ENCODE measurements at regions not wholly inside any gene's neighbourhood (a gene's known extent, or its start where the extent isn't known, plus 50 kb on each side); places are given as distances from the start of the nearest gene placed in this dataset.
A peak's percentile ranks its signal among the peaks of the same experiment; 100 is the strongest.

GRCh38 chr6:145212813-145213212 is 522.5 kb downstream of the EPM2A start:
- no peak for DNase-seq

GRCh38 chr6:145213614-145214013 is 521.7 kb downstream of the EPM2A start:
- DNase-seq, result no peak

- peak; percentile 31 for DNase-seq
These were observed 520.8 kb downstream of the EPM2A start for GRCh38 chr6:145214570-145214969.

- DNase-seq, result no peak
These were observed 510.9 kb downstream of the EPM2A start for GRCh38 chr6:145224450-145224849.

DNA sequence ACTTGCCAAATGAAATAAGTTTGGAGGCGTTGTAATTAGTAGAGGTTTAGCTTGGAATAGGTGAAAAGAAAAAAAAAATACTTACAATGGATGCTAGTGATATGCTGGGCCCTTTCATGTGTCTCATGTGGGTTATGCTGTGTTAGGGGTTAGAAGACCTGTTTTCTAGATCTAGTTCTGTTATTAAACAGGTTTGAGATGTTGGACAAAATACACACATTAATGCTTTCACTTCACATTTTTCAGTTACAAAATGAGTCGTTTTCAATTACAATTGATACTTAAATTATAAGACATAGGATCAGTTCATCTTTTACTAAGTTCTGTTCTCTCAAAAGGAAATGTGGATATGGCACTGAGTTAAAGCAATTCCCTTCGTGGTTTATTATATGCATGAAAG is 509.8 kb downstream of the EPM2A start:
- DNase-seq, result no peak

DNA sequence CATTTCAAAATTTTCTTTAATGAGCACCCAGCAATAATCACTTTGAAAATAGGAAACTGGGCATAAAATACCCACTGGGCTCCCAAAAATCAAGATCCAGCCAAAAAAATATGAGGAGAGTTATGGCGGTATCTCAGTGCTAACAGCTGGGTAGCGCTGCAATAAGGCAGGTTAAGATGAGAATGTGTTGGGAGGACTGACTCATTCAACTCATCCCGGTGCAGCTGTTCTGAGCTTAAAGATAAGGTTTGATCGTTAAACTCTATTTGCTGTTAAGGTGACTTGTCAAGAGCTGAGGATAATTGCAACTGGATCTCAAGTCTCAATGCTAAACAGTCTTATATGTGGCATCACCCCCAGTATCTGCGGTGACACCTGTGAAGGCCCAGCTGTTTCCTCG is 507.7 kb downstream of the EPM2A start:
- no peak for DNase-seq

GRCh38 chr6:145228962-145229582 is 506.2 kb downstream of the EPM2A start:
- DNase-seq, result no peak

DNA sequence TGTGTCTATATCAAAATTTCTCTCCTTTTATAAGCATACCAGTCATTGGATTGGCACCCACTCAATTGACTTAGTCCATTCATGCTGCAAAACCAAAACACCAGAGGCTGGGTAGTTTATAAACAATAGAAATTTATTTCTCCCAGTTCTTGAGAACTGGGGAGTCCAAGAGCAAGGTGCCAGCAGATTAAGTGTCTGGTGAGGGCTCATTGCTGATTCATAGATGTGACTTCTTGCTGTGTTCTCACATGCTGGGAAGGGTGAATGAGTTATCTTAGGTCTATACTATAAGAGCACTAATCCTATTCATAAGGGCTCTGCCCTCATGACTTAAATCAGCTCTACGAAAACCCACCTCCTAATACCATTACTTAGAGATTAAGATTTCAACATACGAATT is 501.4 kb downstream of the EPM2A start:
- DNase-seq, result no peak

- DNase-seq, result no peak
These were observed 500.1 kb downstream of the EPM2A start for GRCh38 chr6:145235207-145235606.

DNA sequence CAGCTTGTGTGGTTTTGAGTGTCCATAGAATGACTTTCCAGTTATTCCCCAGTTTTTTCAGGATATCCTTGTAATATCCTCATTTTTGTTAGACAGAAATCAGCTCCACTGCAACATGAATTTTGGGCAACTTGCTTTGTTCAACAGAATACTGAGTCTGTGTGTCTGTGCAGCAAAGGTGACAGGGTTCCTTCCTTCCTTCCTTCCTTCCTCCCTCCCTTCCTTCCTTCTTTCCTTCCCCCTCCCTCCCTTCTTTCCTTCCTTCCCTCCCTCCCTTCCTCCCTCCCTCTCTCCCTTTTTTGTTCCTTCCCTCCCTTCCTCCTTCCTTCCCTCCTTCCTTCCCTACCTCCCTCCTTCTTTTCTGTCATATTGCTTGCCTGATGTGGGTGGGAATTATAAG is 496.5 kb downstream of the EPM2A start:
- no peak for DNase-seq

- no peak for DNase-seq
These were observed 494.3 kb downstream of the EPM2A start for GRCh38 chr6:145241039-145241438.

- no peak for DNase-seq
These were observed 493.6 kb downstream of the EPM2A start for GRCh38 chr6:145241721-145242120.

GRCh38 chr6:145244349-145245100 is 490.8 kb downstream of the EPM2A start:
- no peak for DNase-seq

DNA sequence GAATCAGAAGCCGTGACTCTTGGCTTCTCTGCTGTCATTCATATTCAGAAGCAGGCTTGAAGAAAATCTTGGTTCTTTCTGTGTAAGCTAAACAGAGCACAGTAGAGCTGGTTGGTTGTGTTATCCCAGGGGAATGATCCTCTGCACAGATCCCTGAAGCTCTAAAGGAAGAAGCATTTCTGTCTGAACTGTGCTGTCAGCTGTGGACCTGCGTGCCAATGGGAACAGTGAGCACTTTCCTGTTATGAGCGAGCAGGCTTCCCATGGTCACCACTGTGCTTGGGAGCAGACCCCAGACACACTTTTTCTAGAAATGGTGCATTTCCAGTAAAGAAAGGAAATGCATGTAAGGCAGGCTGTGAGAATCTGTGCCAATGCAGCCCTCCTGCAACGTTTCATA is 490.2 kb downstream of the EPM2A start:
- DNase-seq, result no peak

DNA sequence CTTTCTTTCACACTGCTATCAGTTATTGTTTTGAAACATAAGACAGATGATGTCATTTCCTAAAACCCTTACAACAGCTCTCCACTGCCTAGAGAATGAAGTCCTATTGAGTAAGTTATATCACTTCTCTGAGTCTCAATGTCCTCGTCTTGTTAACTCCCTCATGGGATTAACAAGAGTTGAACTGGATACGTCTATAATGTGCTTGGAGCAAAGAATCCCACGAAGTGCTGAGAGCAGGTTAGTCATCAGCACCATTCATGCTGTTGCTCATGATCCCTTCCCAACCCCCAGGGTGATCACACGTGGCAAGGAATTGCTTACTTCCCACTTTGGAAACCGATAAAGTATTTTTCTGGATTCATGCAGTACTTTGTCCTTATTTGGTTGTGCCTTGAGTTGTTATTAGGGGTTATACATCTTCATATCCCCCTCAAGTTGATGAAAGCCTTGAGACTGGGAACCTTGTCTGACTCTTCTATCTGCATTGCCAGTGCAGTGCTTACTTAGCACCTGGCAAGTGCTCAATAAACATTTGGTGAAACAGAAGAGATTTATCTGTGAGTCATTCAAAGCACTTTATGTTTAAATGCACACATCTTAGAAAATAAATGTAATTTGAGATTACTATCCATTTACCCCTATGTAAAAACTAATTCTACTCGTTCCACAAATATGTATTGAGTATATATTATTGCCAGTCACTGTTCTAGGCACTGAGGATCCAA is 487.5 kb downstream of the EPM2A start:
- DNase-seq, result no peak

DNA sequence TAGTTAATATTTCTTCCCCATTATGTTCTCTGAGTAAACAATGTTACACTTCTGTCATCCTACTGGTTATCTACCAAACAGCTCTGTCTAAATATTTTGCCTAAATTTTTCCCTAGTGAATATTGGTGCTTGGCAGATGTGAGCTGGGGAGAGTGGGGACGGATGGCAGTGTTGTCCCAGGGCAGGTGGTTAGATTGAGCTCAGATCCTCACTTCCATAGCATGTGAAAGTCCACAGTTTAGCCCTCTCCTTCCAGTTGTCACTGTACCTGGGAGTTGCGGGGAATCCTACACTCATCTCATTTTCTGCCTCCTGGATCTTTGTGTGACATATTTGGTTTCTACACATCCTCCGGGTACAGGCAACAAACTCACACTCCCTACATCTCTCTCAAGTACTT is 484.9 kb downstream of the EPM2A start:
- no peak for DNase-seq

DNA sequence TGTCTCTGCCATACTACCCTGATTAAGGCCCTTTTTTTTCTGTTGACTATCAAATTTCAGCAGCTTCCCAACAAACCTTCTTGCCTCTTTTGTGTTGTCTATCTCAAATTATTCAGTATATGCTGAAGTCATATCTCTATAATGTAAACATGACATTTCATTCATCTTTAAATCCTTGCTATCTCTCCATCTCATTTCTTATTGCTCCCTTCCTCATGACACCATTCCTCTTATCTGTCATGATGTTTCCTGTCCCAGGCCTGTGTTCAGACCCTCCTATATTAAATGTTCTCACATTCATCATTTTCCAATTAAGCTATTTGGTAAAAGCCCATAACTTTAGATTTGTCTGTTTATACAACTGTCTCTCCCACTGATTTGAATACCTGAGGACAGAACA is 482.6 kb downstream of the EPM2A start:
- DNase-seq, result no peak

DNA sequence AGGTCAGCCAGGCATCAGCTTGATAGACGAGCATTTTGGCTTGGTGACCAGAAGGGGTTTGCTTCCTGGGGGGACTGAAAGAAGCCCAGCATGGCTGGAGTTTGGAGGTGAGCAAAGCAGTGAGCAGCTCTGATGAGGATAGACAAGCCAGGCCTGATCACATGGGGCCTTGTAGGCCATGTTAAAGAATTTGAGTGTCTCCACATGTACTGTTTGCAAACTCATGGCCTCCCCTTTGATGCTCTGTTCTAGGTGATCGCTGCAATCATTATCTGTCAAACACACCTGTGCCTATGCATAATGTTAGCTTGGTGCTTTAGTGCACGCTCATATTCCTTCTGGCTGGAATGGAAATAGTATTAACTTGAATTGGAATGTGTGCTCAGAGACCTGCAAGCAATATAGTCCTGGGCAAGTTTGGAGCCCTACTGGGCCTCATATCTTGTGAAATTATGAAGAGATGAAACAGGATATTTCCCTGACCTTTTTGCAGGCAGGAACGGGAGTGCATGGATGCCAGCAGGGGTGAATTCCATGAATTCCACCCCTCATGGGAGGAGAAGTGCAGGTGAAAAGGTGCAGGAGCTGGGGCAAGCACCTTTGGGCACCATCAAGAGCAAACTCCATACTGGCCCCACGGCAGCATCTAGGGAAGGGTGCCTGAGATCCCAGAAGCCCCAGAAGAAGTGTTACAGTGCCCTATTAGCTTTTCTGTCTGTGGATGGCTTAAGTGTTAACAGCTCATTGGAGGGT is 480.5 kb downstream of the EPM2A start:
- no peak for DNase-seq

DNA sequence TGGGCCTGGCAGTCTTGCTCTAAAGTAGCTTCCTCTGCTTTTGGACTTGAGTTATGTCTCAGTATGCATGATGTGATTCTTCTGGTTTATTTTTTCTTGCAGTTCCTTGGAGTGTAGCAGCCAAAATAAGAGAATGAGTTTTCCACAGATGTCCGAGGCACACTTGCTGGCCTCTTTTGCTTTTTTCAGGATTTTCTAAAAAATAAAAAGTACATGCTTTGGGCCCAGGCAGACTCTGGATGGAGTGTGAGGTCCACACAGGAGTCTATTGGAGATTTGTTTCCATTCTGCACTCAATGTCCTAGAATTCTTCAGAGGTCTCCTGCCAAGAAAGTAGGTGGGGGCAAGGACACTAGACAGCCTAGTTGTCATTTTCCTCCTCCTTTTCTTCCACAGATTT is 477.6 kb downstream of the EPM2A start:
- no peak for DNase-seq

GRCh38 chr6:145258122-145258521 is 477.2 kb downstream of the EPM2A start:
- no peak for DNase-seq

DNA sequence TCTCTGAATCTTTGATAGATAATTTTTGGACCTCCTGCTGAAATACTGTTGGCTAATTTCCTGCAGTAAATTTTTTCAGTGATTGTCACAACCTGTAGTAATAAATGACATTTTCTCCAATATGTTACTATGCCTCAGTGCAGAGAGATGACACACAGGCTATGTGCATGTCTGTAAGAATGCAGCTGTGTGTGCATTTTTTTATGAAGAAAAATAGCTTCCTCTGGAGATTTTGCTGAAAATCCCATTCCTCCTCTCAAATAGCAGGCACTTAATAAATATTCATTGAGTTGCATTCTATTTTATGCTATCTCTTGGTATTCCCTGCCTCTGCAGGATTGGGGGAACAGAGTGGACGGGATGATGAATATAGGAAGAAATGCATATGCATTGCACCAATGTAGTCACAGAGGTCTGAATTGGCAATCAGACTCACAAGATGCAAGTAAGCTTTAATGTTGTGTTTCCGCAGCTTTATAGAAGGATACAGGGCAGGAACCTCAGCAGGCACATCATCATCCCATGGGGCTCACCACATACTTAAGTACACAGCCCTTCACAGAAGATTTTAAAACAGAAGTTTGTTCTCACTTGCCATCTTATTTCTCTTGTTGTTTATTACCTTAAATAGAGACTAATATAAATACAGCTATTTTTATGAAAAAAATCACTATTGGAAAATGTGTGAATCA is 474.7 kb downstream of the EPM2A start:
- DNase-seq, result no peak

GRCh38 chr6:145261758-145262157 is 473.6 kb downstream of the EPM2A start:
- DNase-seq, result no peak

DNA sequence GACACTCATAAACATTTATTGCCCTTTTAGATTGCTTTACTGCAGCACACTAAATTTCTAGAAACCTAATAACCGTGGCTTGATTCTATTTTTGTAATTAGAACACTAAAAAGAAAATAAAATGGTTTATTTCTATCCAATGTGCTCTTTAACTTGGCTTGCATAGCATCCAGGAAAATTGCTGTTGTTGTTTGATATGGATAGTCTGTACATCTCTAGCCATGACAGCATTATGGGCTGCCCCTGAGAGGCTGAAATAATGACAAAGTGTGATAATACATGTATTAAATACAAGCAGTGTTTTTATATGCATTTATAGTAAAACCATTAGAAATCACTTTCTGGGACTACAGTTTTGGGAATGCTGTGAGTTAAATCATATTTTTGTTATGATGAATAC is 472.5 kb downstream of the EPM2A start:
- DNase-seq, result no peak
